HG03039 (cell line): ENCODE measurements at regions not wholly inside any gene's neighbourhood (a gene's known extent, or its start where the extent isn't known, plus 50 kb on each side); places are given as distances from the start of the nearest gene placed in this dataset.
A peak's percentile ranks its signal among the peaks of the same experiment; 100 is the strongest.

ENCODE experiments used
- ATAC-seq: cut with Tn5 transposase; IDR thresholded peaks from one replicate; pipeline ENCODE4 v1.9.1; 2021; ENCODE audit warnings: mild to moderate bottlenecking, moderate library complexity; ENCODE audit not compliant: unreplicated experiment

- ATAC-seq: no peak
Observed at GRCh38 chr21:35360870-35361570, 311.9 kb upstream of the RUNX1 start.

DNA sequence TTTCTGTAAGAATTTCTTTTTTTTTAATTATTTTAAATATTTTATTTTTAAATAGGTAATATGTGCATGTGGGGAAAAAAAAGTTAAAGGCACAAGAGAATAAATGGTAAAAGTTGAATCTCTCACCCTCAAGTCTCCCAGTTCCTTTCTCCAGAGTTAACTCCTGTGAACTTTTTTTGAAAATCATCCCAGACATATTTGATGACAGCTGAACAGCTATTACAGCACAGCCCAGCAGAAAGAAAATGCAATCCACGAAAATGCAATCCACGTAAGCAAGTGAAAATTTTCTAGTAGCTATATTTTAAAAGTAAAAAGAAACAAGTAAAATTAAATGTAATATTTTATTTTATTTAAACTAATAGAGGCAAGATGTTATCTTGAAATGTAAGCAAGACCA lies 310.0 kb upstream of the RUNX1 start:
- no peak for ATAC-seq

- ATAC-seq: no peak
Observed at GRCh38 chr21:35358008-35358407, 308.9 kb upstream of the RUNX1 start.

- no peak for ATAC-seq
Observed at GRCh38 chr21:35357041-35357780, 308.1 kb upstream of the RUNX1 start.

GRCh38 chr21:35354078-35354477 lies 305.0 kb upstream of the RUNX1 start:
- ATAC-seq: no peak

GRCh38 chr21:35352793-35353192 lies 303.7 kb upstream of the RUNX1 start:
- ATAC-seq: no peak

DNA sequence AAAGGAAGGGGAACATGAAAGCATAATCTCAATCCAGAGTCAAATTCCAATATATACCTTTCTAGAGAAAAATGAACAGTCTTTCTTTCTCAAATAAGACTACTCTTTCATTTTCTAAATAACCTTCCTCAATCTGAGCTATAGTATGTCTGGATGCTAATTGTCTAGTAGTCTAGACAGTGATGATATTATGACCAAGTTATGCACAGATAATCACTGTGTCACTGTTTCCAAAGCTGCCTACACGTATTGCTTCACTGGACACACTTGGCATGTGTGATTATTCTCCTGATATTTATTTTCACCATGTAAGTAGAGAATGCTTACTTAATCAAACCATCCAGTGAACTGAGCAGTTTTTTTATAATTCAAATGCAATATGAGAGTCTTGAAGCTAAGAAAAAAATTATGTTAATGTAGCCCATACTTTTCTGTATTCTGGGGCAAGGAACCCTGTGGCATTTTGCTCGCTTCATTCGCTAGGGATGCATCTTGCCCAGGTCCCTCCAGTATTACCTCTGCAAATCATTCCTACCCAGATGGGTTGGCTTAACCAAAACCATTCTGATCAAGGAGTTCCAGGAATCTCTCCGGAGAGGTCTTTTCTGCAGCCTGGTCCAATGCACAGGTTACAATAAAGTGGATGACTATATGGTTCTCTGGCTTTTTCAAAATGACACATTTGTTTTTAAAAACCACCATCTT lies 303.1 kb upstream of the RUNX1 start:
- ATAC-seq: no peak

DNA sequence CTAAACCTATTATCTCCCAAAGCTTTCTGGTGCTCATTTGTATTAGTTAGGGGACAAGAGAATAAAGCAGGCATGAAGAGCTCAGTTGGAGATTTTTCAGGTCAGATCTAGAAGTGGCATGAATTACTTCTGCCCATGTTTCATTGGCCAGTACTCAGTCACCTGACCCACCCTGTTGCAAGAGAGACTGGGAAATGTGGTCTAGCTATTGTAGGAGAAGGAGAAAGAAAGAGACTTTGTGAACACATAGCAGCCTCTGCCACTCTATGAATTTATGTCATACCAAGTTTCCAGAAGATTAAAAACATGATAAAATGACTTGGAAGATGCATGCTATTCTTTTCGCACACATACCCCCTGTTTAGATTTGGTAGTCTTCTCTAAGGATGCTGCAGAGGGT lies 302.3 kb upstream of the RUNX1 start:
- no peak for ATAC-seq

GRCh38 chr21:35350965-35351364 lies 301.9 kb upstream of the RUNX1 start:
- ATAC-seq: no peak

DNA sequence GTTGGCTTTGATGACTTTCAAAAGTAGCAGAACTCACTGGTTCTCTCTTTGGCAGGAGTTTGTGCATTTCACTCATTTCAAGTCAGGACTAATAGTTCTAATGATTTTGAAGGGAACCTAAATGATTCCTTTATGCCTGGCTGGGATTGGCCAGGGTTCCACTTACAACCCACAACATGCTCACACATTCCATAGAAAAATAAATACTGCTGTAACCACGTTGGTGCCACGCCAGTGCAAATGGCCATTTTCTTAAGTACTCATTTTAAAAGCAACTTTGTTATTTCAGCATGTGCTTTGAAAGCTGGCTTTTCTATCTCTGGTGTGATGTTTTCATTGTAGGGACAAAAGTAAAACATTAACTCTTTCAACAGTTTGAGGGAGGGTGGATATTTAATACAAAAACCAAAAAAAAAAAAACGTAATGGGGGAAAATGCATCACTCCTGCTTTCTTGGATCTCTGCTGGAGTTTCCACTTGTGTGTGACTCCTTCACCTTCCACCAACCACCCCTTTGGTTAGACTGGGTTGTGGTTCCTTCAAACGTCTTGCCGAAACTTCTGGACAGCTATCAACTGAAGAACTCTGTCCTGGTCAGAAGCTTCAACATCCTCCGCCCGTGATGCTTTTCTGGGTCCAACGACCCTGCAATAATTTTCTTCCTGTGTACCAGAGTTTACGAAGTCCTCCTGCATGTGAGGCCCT lies 300.4 kb upstream of the RUNX1 start:
- ATAC-seq: no peak

DNA sequence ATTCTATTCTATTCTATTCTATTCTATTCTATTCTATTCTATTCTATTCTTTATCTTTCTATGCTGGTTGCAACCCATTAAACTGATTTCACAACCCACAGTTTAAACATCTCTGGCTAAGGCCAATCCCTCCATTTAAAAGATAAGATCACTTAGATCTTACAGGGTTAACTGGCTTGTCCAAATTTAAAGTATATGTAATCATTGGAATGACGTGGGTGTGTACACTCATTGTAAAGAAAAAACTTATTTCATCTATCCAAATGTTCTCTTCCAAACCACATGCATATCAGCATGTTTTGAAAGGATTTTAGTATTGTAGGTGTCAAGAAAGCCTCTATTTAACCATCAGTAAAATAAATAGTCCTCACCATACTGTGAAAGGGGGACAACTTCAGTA lies 299.6 kb upstream of the RUNX1 start:
- no peak for ATAC-seq

DNA sequence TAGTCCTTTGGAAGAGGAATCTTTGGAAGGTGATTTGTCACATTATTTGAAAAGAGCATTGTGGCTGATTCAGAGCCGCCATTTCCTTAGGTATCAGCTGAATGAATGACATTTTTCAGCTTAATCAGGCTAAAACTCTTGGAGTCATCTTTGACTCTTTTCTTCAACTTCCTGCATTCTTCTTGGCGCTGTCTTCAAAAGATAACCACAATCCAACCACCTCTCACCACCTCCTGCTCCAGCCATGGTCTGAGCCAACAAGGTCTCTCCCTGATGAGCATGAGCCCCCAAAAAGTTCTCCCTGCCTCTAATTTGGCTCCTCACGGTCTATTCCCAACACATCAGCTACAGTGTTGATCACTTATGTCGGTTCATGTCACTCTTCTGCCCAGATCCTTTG lies 297.6 kb upstream of the RUNX1 start:
- no peak for ATAC-seq

- no peak for ATAC-seq
Observed at GRCh38 chr21:35345954-35346353, 296.9 kb upstream of the RUNX1 start.

DNA sequence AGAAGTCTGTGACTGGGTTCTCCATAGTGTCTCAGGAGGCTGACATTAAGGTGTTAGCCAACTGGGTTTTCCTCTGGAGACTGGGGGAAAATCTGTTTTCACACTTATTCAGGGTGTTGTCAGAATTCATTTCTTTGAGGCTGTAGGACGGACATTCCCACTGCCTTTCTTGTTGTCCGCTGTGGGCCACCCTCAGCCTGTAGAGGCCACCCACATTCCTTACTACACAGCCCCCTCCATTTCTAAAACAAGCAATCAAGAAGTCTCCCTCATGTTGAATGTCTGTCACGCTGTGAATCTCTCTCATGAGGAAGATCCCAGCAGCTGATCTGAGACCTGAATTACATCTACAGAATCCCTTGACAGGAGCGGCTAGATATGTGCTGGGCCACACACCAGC lies 295.5 kb upstream of the RUNX1 start:
- no peak for ATAC-seq

DNA sequence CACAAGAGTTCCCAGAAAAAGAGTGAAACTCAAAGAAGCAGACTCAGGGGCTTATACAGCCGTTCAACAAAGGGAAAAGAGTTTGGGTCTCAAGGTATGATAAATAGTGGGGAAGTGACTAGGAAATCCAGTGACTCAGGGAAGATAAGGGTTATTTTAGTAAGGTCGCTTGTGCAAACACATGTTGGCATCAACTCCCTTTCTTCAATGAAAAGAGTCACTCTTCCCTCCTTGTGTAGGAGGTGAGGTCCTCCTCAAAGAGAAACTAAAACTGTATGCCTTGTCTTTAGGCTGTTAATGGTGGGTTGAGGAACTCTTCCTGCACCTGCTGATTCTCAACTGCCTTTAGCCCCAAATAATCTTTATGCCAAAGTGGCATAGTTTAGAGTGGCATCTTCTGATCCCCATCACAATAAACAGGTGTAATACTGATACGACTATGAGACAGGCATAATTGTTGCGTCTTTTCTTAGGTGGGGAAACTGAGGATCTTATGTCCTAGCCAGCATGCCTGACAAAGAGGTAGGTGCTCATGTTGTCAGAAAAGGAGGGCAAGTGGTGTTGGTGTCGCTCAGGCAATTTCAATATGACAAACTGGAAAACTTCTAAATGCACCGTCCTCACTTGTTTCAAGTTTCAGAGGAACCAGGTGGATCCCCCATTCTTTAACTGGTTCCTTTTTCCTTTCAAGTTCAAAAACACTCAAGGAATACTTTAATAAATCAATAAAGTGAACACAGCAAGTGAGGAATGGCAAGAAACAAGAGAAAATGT lies 294.1 kb upstream of the RUNX1 start:
- no peak for ATAC-seq

DNA sequence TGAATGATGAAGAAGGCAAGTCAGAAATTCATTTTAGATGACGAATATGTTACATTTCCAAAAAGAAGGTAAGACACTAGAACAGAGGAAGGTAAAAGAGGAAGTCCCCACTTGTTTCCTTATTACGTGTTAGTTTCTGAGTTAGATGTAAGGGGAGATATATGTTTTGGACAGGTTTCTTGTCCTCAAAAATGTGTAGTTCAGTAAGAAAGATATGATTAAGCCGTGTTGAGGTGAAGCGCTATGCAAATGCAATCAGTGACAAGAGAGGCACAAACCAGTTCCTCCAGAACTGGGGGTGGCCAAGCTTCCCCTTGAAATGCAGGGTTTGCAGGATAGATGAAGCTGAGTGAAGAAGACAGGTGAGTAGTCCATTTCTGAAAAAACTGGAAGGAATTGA lies 293.3 kb upstream of the RUNX1 start:
- peak; percentile 64 for ATAC-seq

GRCh38 chr21:35340273-35340672 lies 291.2 kb upstream of the RUNX1 start:
- no peak for ATAC-seq

DNA sequence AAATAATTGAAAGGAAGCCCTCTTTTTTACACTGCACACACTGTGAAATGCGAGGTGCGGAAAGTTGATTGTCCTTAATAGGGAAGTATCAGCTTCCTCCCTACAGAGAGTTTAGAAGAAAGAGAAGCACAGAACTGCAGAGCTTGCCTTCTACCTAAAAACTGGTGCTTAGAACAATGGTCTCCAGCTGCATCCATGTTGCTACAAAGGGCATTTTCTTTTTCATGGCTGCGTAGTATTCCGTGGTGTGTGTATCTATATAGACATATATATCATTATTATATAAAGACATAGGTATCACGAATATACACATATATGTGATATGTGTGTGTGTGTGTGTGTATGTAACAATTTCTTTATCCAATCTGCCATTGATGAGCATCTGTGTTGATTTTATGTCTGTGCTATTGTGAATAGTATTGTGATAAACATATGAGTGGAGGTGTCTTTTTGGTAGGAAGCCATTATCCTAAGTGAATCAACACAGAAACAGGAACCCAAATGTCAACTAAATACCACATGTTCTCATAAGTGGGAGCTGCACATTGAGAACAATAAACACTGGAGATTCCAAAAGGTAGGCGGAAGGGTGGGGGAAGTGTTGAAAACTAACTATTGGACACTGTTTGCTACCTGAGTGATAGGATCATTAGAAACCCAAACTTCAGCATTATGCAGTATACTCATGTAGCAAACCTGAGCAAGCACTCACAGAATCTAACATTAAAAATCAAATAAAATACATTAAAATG lies 290.0 kb upstream of the RUNX1 start:
- ATAC-seq: no peak

GRCh38 chr21:35338281-35338680 lies 289.2 kb upstream of the RUNX1 start:
- no peak for ATAC-seq

DNA sequence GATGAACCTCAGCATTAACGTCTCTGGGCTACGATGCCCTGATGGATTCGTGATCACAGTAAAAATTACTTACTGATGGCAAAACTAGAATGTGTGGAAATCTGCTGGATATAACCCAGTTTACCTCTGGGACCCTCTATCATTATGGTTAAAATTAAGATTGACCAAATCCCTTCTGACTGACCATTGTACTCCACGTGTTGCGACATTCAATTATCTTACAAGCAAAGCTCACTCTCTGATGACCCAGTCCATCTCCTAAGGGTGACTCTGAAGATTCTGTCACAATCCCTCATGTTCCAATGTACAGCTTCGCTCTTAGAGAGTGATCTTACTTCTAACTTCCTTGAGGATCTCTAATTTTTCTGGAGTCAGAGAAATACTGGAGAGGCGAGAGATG lies 288.5 kb upstream of the RUNX1 start:
- no peak for ATAC-seq
